ENCODE measurements at regions not wholly inside any gene's neighbourhood (a gene's known extent, or its start where the extent isn't known, plus 50 kb on each side); places are given as distances from the start of the nearest gene placed in this dataset.

DNA sequence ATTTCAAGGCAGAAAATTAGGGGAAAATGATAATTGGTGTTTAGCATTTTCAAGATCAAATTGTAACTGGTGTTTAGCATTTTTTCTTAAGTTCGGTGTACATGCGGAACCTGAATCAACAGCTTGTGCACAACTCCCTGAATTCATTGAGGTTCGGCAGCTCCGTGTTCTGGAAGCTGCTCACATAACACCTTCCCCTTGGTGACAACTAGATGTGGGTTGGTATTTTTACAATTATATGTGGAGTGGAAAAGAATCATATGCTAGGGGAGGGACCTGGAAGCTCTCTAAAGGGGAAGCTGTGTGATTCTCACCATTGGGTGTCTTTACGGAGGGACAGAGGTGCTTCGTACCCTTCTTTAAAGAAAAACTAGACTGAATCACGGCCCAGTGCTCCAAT, 199.0 kb upstream of the MTNR1B start:
- Histone ChIP-seq H3K36me3 (ENCODE audit: control insufficient read depth in 1 of 2, insufficient read depth in 2 of 2, low read length in 1 of 2) (peaks cover 0 to 4% of the 10 kb centered on the region in 2 donors), H3K27ac (ENCODE audit: low read depth in 1 of 2, low read length in 2 of 2) (no peak overlapping the region), H3K9me3 (ENCODE audit: control insufficient read depth, low read length) (no peaks in the 10 kb centered on the region), H3K4me3 (ENCODE audit: low read length in 2 of 2) (no peak overlapping the region), H3K4me1 (ENCODE audit: control insufficient read depth in 1 of 2, insufficient read depth in 2 of 2, low read length in 2 of 2) (peaks cover 0 to 2% of the 10 kb centered on the region in 2 donors), H3K27me3 (ENCODE audit: control insufficient read depth in 1 of 2, insufficient read depth in 2 of 2, low read length in 1 of 2) (no peaks in the 10 kb centered on the region)
- WGBS, 2 donors: 96 to 98% methylated on average over 7 of the region's 7 CpGs
- ATAC-seq (ENCODE audit: low FRiP score): no peak
- no peak for DNase-seq
- intact Hi-C loops (cut with DNase I): no loop called here

DNA sequence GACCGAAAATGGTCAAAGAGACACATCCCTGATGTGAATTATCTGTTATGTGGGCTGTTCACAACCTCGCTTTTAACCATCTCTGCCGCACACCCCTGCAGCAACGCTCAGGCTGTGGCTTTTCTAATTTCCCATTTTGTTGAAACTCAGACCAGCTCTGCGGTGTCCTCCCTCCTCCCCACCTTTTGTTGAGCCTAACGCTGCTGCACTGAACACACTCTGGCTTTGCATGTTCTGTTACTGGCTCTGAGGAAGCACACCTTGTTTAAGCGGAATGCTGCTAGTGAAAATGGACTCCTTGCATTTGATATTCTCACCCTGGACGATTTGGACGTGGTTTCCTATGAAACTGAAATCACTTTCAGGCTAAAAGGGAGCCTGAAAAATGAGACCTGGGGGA, 198.5 kb upstream of the MTNR1B start:
- Histone ChIP-seq H3K27me3 (ENCODE audit: control insufficient read depth in 1 of 2, insufficient read depth in 2 of 2, low read length in 1 of 2) (no peaks in the 10 kb centered on the region), H3K9me3 (ENCODE audit: control insufficient read depth, low read length) (no peaks in the 10 kb centered on the region), H3K27ac (ENCODE audit: low read depth in 1 of 2, low read length in 2 of 2) (no peak overlapping the region), H3K36me3 (ENCODE audit: control insufficient read depth in 1 of 2, insufficient read depth in 2 of 2, low read length in 1 of 2) (peaks cover 0 to 4% of the 10 kb centered on the region in 2 donors), H3K4me1 (ENCODE audit: control insufficient read depth in 1 of 2, insufficient read depth in 2 of 2, low read length in 2 of 2) (peaks cover 0 to 2% of the 10 kb centered on the region in 2 donors), H3K4me3 (ENCODE audit: low read length in 2 of 2) (no peak overlapping the region)
- WGBS, 2 donors: 90 to 93% methylated on average over 9 of the region's 9 CpGs
- intact Hi-C loops (cut with DNase I): no loop called here
- ATAC-seq (ENCODE audit: low FRiP score) (no peak), DNase-seq (no peak)

DNA sequence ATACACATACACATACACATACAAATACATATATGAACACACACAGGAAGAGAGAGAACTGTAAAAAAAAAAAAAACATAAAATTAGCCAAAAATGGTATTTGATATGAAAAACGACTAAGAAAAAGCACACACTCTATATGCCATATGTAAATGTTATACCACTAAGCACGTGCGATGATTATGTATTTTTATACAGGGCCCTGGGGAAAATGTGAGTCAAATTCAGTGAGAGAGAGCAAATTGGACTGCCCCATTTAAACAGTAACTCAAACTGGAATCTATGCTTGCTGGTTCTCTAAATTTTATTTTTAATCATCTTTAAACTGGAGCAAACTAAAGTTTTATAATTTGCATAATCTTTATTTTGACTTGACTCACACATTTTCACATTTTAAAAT, 197.8 kb upstream of the MTNR1B start:
- ATAC-seq (ENCODE audit: low FRiP score): no peak

DNA sequence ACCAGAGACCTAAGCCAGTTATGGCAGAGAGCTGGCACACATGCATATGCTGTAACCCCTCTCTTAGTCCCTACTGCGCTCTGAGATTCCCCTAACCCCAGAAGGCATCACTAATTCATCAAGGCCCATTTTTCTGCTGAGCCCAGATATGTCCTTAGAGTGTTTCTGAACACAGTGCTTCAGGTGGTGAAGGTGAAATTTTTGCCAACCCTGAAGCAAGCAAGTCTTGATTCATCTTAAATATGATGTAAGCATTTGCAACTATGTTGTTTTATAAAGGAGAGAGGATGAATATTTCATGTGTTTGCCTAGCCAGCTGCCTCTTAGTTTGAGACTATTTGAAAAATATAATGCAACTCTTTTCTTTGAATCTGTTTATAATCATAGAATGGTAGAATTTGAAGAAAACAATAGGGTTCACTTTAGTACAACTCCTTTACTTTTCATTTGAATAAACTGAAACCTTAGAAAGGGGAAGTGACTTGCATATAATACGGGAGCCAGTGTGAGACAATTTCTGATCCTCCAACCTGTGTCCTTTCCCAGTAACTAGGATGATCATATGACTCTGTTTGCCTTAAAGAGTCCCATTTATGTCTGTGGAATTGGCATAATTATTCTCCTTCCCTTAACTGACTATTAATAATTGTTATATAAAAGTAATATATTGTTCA, 194.3 kb upstream of the MTNR1B start:
- Histone ChIP-seq H3K4me3 (ENCODE audit: low read length in 2 of 2) (no peak overlapping the region), H3K27me3 (ENCODE audit: control insufficient read depth in 1 of 2, insufficient read depth in 2 of 2, low read length in 1 of 2) (no peaks in the 10 kb centered on the region), H3K27ac (ENCODE audit: low read depth in 1 of 2, low read length in 2 of 2) (no peak overlapping the region), H3K9me3 (ENCODE audit: control insufficient read depth, low read length) (no peaks in the 10 kb centered on the region), H3K4me1 (ENCODE audit: control insufficient read depth in 1 of 2, insufficient read depth in 2 of 2, low read length in 2 of 2) (no peaks in the 10 kb centered on the region), H3K36me3 (ENCODE audit: control insufficient read depth in 1 of 2, insufficient read depth in 2 of 2, low read length in 1 of 2) (no peaks in the 10 kb centered on the region)
- 94 to 100% methylated on average over 2 of the region's 2 CpGs for WGBS, 2 donors
- ATAC-seq (ENCODE audit: low FRiP score) (no peak), DNase-seq (no peak)
- intact Hi-C loops (cut with DNase I): no loop called here

More for the DNA sequence above, 197.8 kb upstream of the MTNR1B start:
- Histone ChIP-seq H3K4me1 (ENCODE audit: control insufficient read depth in 1 of 2, insufficient read depth in 2 of 2, low read length in 2 of 2) (no peaks in the 10 kb centered on the region), H3K36me3 (ENCODE audit: control insufficient read depth in 1 of 2, insufficient read depth in 2 of 2, low read length in 1 of 2) (peaks cover 0 to 4% of the 10 kb centered on the region in 2 donors), H3K4me3 (ENCODE audit: low read length in 2 of 2) (no peak overlapping the region), H3K9me3 (ENCODE audit: control insufficient read depth, low read length) (no peaks in the 10 kb centered on the region), H3K27me3 (ENCODE audit: control insufficient read depth in 1 of 2, insufficient read depth in 2 of 2, low read length in 1 of 2) (no peaks in the 10 kb centered on the region), H3K27ac (ENCODE audit: low read depth in 1 of 2, low read length in 2 of 2) (no peak overlapping the region)
- intact Hi-C loops (cut with DNase I): no loop called here
- WGBS, 2 donors: 82 to 83% methylated on average over 3 of the region's 3 CpGs
- DNase-seq: no peak

DNA sequence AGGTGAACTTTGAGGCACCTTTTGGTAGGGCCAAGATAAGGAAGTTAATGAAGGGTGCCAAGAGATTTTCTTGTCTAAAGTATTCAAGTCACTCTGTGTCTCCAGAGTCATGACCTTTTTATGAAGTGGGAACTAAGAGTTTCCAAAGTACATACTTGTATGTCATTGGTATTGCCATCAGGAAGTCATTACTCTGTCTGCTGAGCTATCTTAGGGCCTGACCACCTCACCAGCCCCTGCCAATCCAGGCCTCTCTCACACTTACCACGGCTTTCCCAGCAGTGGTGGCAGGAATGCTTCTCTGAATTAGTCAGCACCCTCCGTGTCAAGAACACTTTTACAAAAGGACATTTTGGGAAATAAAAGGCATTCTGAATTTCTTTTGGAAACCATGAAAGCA, 192.8 kb upstream of the MTNR1B start:
- Histone ChIP-seq H3K4me3 (ENCODE audit: low read length in 2 of 2) (no peak overlapping the region), H3K36me3 (ENCODE audit: control insufficient read depth in 1 of 2, insufficient read depth in 2 of 2, low read length in 1 of 2) (no peaks in the 10 kb centered on the region), H3K27me3 (ENCODE audit: control insufficient read depth in 1 of 2, insufficient read depth in 2 of 2, low read length in 1 of 2) (no peaks in the 10 kb centered on the region), H3K27ac (ENCODE audit: low read depth in 1 of 2, low read length in 2 of 2) (no peak overlapping the region), H3K4me1 (ENCODE audit: control insufficient read depth in 1 of 2, insufficient read depth in 2 of 2, low read length in 2 of 2) (no peaks in the 10 kb centered on the region), H3K9me3 (ENCODE audit: control insufficient read depth, low read length) (no peaks in the 10 kb centered on the region)
- DNase-seq (no peak), ATAC-seq (ENCODE audit: low FRiP score) (no peak)
- intact Hi-C loops (cut with DNase I): no loop called here
- 28 to 41% methylated on average over 2 of the region's 2 CpGs for WGBS, 2 donors

DNA sequence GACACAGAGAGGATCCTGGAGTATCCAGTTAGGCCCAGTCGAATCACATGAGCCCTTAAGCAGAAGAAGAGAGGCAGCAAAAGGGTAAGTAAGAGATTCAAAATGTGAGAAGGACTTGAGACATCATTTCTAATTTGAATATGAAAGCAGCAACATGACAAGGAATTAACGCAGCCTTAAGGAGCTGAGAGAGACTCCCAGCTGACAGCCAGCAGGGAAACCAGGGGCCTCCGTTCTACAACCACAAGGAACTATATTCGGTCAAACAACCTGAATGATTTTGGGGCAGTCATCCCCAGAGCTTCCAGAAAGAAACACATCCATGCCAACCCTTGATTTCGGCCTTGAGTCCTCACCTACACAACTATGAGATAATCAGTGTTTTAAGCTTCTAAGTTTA, 189.7 kb upstream of the MTNR1B start:
- intact Hi-C loops (cut with DNase I): no loop called here
- WGBS, 2 donors: 97 to 98% methylated on average over 5 of the region's 5 CpGs
- no peak for DNase-seq
- no peaks in the 10 kb centered on the region for H3K36me3 ChIP-seq (ENCODE audit: control insufficient read depth in 1 of 2, insufficient read depth in 2 of 2, low read length in 1 of 2)
- H3K9me3 ChIP-seq (ENCODE audit: control insufficient read depth, low read length): no peaks in the 10 kb centered on the region
- ATAC-seq (ENCODE audit: low FRiP score): no peak
- no peak overlapping the region for H3K4me3 ChIP-seq (ENCODE audit: low read length in 2 of 2)
- H3K27ac ChIP-seq (ENCODE audit: low read depth in 1 of 2, low read length in 2 of 2): no peak overlapping the region
- H3K4me1 ChIP-seq (ENCODE audit: control insufficient read depth in 1 of 2, insufficient read depth in 2 of 2, low read length in 2 of 2): peaks cover 0 to 2% of the 10 kb centered on the region in 2 donors
- H3K27me3 ChIP-seq (ENCODE audit: control insufficient read depth in 1 of 2, insufficient read depth in 2 of 2, low read length in 1 of 2): no peaks in the 10 kb centered on the region

DNA sequence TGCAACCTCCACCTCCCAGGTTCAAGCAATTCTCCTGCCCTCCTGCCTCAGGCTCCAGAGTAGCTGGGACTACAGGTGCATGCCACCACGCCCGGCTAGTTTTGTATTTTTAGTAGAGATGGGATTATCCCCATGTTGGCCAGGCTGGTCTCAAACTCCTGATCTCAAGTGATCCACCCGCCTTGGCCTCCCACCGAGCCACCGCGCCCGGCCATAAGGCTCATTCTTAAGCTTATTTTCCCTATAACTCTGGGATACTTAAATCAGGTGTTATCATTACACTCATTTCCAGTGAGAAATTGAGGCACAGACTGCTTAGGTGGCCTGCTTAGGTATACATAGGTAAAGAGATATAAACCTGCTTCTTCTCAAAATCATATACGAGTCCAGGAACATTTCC, 188.3 kb upstream of the MTNR1B start:
- WGBS, 2 donors: 98% methylated on average over 8 of the region's 8 CpGs
- Histone ChIP-seq H3K4me1 (ENCODE audit: control insufficient read depth in 1 of 2, insufficient read depth in 2 of 2, low read length in 2 of 2) (peaks cover 0 to 2% of the 10 kb centered on the region in 2 donors), H3K27ac (ENCODE audit: low read depth in 1 of 2, low read length in 2 of 2) (no peak overlapping the region), H3K4me3 (ENCODE audit: low read length in 2 of 2) (no peak overlapping the region), H3K9me3 (ENCODE audit: control insufficient read depth, low read length) (no peaks in the 10 kb centered on the region), H3K27me3 (ENCODE audit: control insufficient read depth in 1 of 2, insufficient read depth in 2 of 2, low read length in 1 of 2) (no peaks in the 10 kb centered on the region), H3K36me3 (ENCODE audit: control insufficient read depth in 1 of 2, insufficient read depth in 2 of 2, low read length in 1 of 2) (no peaks in the 10 kb centered on the region)
- DNase-seq (no peak), ATAC-seq (ENCODE audit: low FRiP score) (no peak)
- intact Hi-C loops (cut with DNase I): no loop called here

DNA sequence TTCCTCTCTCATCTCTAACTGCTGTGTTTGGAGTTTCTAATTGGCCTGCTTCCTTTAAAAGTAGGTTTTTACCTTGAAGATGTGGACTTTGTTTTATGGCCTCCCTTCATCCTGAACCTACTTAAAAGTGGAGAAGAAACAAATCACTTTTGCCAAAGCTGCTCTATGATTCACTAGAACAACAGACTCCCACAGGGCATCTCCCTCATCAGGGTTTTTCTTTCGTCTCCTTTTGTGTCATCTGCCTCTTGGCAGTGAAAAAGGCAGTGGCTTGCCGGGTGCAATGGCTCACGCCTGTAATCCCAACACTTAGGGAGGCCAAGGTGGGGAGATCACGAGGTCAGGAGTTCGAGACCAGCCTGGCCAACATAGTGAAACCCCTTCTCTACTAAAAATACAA, 186.6 kb upstream of the MTNR1B start:
- H3K36me3 ChIP-seq (ENCODE audit: control insufficient read depth in 1 of 2, insufficient read depth in 2 of 2, low read length in 1 of 2): no peaks in the 10 kb centered on the region
- no peaks in the 10 kb centered on the region for H3K9me3 ChIP-seq (ENCODE audit: control insufficient read depth, low read length)
- no peak overlapping the region for H3K27ac ChIP-seq (ENCODE audit: low read depth in 1 of 2, low read length in 2 of 2)
- ATAC-seq (ENCODE audit: low FRiP score) (no peak), DNase-seq (no peak)
- H3K4me1 ChIP-seq (ENCODE audit: control insufficient read depth in 1 of 2, insufficient read depth in 2 of 2, low read length in 2 of 2): peaks cover 0 to 2% of the 10 kb centered on the region in 2 donors
- no peak overlapping the region for H3K4me3 ChIP-seq (ENCODE audit: low read length in 2 of 2)
- intact Hi-C loops (cut with DNase I): no loop called here
- WGBS, 2 donors: 81 to 84% methylated on average over 5 of the region's 5 CpGs
- H3K27me3 ChIP-seq (ENCODE audit: control insufficient read depth in 1 of 2, insufficient read depth in 2 of 2, low read length in 1 of 2): no peaks in the 10 kb centered on the region

DNA sequence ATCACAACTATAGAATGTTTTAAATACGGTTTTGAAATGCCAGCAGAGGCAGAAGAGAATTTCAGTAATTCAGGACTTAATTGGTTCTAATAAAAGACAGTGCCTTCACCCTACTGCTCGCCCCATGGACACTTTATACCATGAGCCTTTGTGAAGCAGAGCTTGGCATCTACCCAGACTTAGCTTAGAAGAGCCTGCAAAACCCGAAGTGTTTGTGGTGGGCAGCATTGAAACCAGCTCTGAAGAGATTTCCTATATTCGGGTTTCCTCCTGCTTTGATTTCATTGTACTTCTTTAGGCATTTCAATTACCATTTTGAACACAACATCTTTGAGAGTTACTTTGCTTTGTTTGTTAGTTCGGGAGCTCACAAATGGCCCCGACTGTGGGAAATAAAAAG, 185.1 kb upstream of the MTNR1B start:
- intact Hi-C loops (cut with DNase I): no loop called here
- Histone ChIP-seq H3K9me3 (ENCODE audit: control insufficient read depth, low read length) (no peaks in the 10 kb centered on the region), H3K27ac (ENCODE audit: low read depth in 1 of 2, low read length in 2 of 2) (no peak overlapping the region), H3K4me3 (ENCODE audit: low read length in 2 of 2) (no peak overlapping the region), H3K27me3 (ENCODE audit: control insufficient read depth in 1 of 2, insufficient read depth in 2 of 2, low read length in 1 of 2) (no peaks in the 10 kb centered on the region), H3K36me3 (ENCODE audit: control insufficient read depth in 1 of 2, insufficient read depth in 2 of 2, low read length in 1 of 2) (no peaks in the 10 kb centered on the region), H3K4me1 (ENCODE audit: control insufficient read depth in 1 of 2, insufficient read depth in 2 of 2, low read length in 2 of 2) (peaks cover 0 to 2% of the 10 kb centered on the region in 2 donors)
- ATAC-seq (ENCODE audit: low FRiP score) (no peak), DNase-seq (no peak)
- WGBS, 2 donors: 30 to 34% methylated on average over 6 of the region's 6 CpGs
